SKM-1 treated with dmso at 0.1 percent for 144 hours (cell line): ENCODE measurements at regions not wholly inside any gene's neighbourhood (a gene's known extent, or its start where the extent isn't known, plus 50 kb on each side); places are given as distances from the start of the nearest gene placed in this dataset.
"Not testable (repeated sequence)": the region's sequence is repeated elsewhere in the genome, so short reads cannot be mapped to it uniquely, and the experiment has no call there.

Experiments used
- DNase-seq: peaks from one replicate; lab custom pipeline; 2025; ENCODE audit not compliant: unreplicated experiment; lab: John Stamatoyannopoulos, UW

DNA sequence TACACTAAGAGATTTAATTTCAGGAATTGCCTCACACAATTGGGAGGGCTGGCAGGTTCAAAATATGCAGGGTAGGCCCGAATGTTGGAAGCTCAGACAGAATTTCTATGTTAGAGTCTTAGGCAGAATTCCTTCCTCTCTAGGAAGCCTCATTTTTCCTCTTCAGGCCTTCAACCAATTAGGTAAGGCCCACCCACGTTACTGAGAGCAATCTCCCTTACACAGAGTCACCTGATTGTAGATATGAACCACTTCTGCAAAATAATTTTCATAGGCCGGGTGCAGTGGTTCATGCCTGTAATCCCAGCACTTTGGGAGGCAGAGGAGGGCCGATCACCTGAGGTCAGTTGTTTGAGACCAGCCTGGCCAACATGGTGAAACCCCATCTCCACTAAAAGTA, 50.2 kb upstream of the HIVEP1 start:
- no peak for DNase-seq

DNA sequence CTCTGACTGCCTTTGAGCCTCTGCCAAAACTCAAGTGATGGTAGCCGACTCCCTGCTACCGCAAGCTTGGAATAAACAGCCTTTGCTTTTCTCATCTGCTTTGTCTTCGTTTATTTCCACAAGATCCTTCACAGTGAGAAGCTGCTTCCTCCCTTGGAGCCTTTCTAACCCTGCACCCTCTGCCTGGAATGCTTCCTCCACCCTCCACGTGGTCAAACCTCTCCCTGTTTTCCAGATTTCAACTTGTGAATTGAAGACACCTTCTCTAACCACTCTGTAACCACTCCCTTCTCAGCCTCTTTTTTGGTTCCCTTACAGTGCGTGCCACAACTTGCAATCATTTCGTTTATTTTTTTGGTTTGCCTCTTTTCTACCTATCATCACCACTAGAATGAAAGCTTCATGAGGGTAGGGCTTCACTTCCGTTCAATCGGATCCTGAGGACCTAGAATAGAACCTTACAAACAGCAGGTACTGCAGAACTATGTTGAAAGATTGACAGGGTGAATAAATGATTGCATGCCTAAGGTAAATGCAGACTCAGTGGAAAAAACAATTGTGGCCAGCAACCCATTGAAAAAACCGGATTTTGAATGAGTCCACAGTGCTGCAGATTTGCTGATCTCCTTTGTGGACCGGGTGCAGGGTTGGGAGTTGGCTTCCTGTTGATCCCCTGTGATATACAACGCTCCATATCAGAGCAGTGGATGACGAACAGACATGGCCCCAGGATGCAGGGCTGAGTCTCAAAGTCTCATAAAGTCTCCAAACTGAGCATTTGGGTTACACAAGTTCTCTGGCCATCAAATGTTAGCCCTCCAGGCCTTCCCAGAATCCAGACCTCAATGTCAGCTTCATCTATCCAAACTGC, 51.0 kb upstream of the HIVEP1 start:
- DNase-seq, result no peak

DNA sequence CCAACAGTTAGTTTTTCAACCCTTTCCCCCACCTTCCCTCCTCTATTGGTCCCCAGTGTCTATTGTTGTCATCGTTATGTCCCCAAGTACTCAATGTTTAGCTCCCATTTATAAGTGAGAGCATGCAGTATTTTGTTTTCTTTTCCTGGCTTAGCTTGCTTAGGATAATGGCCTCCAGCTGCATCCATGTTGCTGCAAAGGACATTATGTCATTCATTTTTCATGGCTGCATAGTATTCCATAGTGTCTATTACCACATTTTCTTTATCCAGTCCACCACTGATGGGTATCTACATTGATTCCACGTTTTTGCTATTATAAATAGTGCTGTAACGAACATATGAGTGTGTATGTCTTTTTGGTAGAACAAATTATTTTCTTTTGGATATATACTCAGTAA, 55.3 kb upstream of the HIVEP1 start:
- no peak for DNase-seq

DNA sequence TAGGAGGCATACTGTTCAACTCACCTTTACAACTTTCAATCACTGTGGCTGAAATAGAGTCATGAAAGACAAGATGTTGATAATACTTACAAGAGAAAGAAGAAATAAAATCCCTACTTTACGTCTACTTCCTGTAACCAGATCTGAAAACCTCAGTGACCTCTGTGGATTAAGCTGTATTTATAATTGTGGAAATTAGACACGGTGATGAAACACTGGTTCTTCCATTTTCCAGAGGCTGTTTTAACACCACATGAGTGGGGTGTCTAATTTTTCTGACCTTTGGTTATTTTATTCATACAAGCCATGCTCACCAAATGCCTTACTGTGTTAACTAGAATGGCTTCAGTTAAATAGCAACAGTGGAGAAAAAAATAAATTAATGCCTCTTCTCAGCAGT, 58.5 kb upstream of the HIVEP1 start:
- DNase-seq, result no peak

DNA sequence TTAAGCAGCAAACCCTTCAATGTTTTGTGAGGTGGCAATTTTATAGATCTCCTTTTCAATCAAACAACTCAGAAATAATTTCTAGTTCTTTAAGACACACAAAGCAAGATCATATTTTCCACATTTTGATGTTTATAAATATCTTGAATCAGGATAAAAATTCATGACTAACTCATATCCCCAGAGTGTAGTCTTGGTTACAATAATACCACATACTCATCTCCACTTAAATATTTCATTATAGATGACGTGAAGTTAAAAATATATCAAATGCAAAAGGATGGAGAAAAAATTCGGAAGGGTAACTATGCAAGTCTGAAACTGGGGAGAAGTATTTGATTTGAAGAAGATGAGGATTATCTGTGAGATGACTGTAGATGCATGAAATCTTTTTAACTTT, 59.8 kb upstream of the HIVEP1 start:
- no peak for DNase-seq

DNA sequence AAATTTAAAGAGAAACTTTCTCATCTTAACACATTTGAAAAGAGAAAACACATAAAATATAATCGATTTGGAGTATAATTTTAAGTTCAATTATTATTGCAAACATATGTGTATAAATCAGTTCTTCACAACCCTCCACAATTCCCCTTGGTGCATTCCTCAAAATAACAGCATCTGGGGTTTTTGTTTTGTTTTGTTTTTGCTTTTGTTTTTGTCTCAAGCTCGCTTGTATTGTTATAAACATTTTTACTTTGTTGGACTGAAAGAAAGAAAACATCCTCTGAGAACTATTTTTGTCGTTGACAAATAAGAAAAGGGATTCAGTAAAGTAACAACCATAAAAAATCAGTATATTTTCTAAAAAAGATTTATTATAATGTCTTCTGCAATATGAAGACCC, 60.2 kb upstream of the HIVEP1 start:
- DNase-seq, result no peak

DNA sequence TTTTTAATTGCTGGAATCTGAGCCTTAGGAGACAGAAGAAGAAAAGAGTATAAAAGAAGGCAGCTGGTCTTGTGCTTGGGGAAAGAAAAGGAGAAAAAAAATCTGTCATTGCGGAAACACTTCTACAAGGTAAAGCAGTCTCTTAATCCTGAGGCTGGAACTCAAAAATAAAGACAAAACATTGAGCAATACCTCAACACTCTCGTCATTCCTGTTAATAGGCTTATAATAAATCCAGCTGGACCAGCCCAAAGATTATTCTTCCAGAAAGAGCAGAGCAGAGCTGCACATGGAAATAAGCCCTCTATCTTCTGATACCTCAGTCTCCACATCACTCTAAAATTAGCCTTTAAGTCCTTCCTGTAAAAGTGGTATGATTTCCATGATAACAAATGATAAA, 62.0 kb upstream of the HIVEP1 start:
- no peak for DNase-seq

DNA sequence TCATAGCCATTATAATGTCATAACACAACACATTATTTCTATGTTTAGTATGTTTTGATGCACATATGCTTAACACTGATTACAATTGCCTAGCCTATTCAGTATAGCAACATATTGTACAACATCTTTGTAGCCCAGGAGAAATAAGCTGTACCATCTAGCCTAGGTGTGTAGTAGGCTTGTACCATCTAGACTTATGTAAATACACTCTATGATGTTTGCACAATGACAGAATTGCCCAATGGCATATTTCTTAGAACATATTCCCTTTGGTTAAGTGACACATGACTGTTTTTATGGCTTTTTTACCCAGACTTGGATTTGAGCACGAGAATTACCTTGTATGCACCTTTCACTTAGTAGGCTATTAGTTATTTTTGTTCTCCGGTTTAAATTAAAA, 64.5 kb upstream of the HIVEP1 start:
- no peak for DNase-seq

DNA sequence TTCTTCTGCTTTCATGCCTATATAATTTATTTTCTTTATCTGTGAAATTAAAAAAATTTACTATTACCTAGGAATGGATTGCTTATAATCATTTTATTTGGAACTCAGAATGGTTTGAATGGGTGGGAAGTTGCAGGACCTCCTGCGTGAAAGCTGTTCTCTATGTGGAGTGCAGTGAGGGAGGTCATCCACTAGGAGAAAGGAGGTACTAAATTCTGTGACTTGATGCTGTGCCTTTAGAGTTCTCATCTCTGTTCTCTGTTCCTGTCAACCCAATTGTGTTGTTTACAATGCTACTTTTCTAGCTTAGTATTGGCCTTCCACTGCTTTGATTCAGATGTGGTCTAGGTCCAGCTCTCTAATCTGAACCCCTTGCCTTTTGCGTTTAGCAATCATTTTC, 65.0 kb upstream of the HIVEP1 start:
- DNase-seq, result no peak

DNA sequence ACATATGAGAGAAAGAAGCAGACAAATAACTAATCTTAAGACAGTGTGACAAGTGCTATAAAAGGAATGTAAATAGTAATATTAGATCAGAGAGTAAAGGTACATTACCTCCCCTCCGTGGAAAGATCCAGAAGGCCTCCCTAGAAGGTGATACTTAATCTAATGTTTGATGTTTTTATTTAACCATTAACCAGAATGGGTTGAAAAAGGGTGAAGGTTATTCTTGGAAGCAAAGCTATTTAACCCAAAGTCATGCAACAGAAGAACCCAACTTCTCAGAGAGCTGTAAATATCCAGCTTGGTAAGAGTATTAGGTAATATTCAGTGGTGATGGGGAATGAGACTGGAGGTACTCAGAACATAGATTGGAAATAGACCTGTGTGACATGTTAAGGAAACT, 68.0 kb upstream of the HIVEP1 start:
- no peak for DNase-seq

DNA sequence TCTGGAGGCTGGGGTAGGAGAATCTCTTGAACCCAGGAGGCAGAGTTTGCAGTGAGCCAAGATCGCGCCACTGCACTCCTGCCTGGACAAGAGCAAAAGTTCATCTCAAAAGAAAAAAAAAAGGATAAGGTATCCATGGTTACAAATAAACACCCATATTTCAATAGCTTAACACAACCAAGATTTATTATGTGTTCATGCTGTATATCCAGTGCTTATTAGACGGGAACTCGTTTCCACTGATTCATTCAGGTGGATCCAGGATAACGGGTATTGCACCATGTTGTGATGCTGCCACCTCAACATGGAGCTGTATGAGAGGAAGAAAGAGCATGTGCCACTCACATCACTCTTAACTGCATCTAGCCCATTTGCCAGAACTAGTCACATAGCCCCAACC, 69.1 kb upstream of the HIVEP1 start:
- no peak for DNase-seq

DNA sequence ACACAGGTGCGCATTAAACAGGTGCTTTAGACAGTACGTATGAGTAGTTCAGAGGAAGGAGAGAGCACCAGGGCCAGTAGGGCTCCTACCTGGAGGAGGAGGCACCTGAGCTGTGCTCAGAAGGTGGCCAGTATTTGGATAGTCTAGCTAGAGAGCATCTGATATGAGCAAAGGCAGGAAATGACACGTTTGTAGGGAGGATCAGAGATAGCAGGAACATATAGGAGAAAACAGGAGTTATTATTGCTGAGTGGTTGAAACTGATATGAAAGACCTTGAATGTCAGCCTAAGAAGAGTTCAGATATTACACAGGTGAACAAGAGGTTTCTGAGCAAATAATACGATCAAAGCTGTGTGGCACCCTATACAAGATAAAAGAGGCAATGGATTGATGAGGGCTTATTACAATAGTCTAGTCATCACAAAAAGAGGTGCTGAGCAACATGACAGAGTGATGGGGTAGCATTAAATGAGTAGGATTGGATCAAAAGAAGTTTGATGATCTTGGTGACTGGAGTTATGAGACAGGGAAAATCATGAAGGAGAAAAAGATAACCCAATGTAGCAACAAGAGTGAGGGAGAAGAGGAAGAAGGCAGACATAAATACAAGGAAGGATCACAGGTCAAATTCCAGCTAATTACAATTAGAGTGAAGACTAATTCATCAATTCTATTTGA, 69.8 kb upstream of the HIVEP1 start:
- DNase-seq, result no peak

DNA sequence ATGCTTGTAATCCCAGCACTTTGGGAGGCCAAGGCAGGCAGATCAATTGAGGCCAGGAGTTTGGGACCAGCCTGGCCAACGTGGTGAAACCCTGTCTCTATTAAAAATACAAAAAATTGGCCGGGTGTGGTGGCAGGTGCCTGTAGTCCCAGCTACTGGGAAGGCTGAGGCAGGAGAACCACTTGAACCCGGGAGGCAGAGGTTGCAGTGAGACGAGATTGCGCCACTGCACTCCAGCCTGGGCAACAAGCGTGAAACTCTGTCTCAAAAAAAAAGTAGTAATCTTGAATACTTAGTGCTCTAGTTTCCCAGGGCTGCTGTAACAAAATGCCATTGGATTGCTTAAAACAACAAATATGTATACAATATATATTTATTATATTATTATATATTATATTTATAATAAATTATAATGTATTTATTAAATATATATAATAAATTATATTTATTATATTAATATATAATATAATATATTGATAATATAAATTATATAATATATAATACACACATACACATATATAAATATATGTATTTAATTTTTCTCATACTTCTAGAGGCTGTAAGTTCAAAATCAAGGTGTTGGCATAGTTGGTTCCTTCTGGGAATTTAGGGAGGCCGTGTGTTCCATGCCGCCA, 71.5 kb upstream of the HIVEP1 start:
- not testable (repeated sequence) for DNase-seq

DNA sequence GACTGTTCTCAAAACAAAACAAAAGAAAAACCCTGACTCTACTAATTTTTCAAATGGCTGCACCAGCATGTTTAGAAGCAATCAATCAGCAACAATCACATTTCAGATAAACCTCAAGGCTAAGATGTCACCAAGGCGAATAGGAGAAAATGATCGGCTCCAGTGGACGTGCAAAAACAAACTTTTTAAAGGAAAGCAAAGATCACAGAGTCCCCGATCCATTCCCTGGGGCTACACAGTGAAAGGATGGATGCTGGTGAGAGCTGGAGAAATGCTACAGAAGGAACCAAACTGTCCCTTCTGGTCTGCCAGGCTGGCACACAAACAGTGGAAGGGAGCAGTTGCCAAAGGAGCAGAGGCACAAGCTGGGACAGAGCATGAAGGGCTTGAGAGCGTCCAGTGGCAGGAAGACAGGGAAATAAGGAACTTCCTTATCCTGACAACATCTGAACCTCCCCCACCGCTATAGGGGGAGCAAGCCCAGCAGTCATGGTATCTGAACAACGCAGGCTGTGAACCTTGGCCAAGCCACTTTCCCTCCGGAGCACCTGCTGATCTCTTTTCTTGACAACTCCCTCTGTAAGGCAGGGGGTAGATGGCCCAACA, 73.7 kb upstream of the HIVEP1 start:
- no peak for DNase-seq

DNA sequence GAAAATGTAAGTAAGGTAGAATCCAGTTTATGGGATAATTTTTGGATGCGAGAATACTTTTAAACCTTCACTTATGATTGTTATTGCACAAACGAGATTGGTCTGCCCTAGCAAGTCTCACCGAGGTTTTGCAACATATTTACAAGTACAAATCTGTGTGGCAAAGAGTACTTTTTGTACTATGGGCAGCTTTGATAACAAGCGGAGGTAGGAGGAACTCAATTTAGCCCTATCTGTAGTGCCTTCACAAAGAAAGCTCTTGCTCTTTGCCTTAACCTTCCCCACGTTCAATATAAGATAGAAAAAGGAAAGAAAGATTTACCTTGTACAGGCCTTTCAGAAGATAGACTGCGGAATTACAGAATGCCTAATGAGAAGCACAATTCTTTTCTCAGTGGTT, 77.5 kb upstream of the HIVEP1 start:
- DNase-seq, result no peak

DNA sequence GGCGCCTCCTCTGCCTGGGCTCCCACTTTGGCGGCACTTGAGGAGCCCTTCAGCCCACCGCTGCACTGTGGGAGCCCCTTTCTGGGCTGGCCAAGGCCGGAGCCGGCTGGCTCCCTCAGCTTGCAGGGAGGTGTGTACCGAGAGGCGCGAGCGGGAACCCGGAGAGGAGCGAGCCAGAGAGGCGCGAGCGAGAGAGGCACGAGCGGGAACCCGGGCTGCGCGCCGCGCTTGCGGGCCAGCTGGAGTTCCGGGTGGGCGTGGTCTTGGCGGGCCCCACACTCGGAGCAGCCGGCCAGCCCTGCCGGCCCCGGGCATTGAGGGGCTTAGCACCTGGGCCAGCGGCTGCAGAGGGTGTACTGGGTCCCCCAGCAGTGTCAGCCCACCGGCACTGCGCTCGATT, 79.2 kb upstream of the HIVEP1 start:
- DNase-seq, result not testable (repeated sequence)

DNA sequence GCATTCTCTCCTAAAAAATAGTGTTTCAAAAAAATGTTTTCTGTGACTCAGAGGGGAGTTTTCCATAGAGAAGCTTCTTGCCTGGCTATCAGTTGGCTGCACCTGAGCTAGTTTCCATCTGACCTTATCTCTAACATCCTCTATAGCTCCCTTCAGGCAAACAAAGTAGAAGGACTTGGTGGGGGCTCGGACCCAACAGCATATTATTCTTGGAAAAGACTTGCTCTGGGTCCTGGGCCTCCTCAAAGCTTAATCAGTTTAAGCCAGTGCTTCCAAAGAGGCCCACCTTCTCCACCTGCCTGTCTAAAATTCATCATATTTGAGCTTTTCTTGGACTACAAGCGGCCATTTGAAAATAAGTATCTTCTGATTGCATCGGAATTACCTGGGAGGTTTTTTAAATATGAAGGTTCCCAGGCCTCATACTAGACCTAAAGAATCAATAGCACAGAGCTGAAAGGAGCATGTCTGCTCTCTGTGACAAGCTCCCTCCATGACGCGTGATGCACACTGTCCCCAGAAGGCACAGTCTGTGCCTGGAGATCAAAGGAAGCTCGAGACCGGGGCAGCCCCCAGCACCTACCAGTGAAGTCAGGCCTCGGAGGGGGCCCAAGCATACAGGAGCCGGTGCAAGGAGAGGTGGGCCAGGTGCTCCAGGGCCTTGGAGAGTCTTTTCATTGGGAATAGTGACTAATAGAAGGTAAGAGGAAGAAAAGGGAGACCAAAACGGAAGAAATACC, 80.6 kb upstream of the HIVEP1 start:
- no peak for DNase-seq

DNA sequence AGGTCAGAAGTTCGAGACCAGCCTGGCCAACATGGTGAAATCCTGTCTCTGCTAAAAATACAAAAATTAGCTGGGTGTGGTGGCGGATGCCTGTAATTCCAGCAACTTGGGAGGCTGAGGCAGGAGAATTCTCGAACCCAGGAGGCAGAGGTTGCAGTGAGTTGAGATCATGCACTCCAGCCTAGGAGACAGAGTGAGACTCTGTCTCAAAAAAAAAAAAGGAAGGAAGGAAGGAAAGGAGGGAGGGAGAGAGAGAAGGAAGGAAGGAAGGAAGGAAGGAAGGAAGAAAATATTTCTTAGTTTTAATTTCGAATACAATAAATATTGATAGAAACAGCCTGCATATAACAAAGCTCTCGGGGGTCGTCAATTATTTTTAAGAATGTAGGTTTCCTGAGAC, 81.3 kb upstream of the HIVEP1 start:
- DNase-seq, result not testable (repeated sequence)

DNA sequence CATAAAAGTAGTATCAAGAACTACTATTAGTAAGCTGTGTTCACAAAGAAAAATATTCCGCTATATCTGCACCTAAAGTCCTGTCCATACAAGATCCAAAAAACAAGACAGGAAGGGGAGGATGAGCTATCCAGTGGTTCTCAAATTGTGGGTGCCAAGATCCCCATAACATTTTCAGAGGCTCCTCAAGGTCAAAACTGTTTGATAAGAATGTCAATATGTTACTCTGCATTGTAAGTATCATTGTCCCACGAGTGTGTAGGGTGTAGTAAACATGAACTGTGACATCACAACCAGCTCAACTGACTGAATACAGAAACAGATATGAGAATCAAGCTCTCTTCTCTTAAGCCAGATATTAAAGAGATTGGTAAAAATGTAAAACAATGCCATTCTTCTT, 81.9 kb upstream of the HIVEP1 start:
- DNase-seq, result no peak

DNA sequence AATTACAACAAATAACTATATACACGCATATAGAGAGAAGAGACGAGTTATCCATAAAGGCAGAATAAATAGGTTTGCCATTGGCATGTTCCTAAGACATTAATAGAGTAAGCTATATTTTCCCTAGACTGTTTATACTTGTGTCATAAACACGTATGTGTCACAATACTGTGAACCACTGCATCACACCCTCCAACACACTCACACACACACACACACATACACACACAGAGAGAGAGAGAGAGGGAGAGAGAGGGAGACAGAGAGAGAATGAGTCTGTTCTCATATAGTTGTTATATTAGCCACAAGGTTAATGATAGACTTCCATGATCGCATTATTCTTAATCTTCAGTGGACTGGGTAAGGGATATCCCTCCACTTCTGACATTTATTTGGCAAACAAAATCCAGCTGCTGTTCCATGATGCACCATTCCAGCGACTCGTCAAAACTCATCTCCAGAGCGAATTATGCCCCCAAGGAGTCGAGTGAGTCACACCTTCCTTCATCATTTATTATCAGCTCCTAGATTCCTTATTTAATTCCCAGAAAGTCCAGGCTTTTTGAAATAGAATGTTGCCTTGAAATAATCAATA, 82.8 kb upstream of the HIVEP1 start:
- DNase-seq, result no peak
